Gastrocnemius medialis (tissue), 4 donors: ENCODE measurements at regions not wholly inside any gene's neighbourhood (a gene's known extent, or its start where the extent isn't known, plus 50 kb on each side); places are given as distances from the start of the nearest gene placed in this dataset.

Source experiments
- POLR2A ChIP-seq, 2 donors: fragments of 450-650 bp; IDR thresholded peaks; one replicate each; pipeline ENCODE4 v1.6.1; 2017; ENCODE audit warnings: antibody characterized with exemption in 2 of 2, mild to moderate bottlenecking in 2 of 2, moderate library complexity in 2 of 2
- TF ChIP-seq, protein P1 (sequence below), 5 experiments: fragments of 450-650 bp in 3 of 5; fragments of 200-600 bp in 2 of 5; sonication (generic) in 2 of 5; IDR thresholded peaks in 4 of 5; conservative IDR thresholded peaks in 1 of 5; 1 replicate in 4 of 5; 2 replicates in 1 of 5; pipeline ENCODE4 v1.5.1; 2016 to 2019; ENCODE audit warnings: antibody characterized with exemption in 5 of 5, mild to moderate bottlenecking in 3 of 5, moderate library complexity in 3 of 5

DNA sequence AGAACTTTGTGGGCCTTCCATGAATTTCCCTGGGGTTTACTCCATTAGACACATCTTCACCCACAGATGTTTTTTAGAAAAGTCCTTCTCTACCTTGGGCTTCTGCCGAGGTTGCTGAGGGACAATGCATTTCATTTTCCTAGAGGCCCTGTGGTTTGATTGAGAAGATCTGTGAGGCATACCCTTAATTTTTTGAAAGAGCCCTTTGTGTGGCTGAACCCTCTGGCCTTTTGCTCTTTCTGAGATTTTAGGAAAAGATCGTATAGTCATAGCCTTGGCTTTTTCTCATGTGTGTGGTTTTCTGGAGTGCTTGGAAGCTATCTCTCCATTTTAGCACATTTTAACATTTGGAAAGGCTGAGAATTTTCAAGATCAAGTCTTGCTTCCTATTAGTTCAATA, 119.8 kb upstream of the LYZL1 start:
- TF ChIP-seq, protein P1, sequence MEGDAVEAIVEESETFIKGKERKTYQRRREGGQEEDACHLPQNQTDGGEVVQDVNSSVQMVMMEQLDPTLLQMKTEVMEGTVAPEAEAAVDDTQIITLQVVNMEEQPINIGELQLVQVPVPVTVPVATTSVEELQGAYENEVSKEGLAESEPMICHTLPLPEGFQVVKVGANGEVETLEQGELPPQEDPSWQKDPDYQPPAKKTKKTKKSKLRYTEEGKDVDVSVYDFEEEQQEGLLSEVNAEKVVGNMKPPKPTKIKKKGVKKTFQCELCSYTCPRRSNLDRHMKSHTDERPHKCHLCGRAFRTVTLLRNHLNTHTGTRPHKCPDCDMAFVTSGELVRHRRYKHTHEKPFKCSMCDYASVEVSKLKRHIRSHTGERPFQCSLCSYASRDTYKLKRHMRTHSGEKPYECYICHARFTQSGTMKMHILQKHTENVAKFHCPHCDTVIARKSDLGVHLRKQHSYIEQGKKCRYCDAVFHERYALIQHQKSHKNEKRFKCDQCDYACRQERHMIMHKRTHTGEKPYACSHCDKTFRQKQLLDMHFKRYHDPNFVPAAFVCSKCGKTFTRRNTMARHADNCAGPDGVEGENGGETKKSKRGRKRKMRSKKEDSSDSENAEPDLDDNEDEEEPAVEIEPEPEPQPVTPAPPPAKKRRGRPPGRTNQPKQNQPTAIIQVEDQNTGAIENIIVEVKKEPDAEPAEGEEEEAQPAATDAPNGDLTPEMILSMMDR (IDR thresholded peaks at IDR 0.05 in 4 of 5, conservative IDR thresholded peaks at IDR 0.05 in 1 of 5): no peak
- no peak for TF ChIP-seq POLR2A (IDR thresholded peaks at IDR 0.05)
